GM18505 (cell line): ENCODE measurements at regions not wholly inside any gene's neighbourhood (a gene's known extent, or its start where the extent isn't known, plus 50 kb on each side); places are given as distances from the start of the nearest gene placed in this dataset.

Experiments
- ATAC-seq: cut with Tn5 transposase; IDR thresholded peaks from one replicate; pipeline ENCODE4 v1.9.1; 2021; ENCODE audit not compliant: unreplicated experiment
- POLR2A ChIP-seq: IDR thresholded peaks from 4 replicates; pipeline ENCODE4 v1.6.1; 2011; ENCODE audit warnings: borderline replicate concordance; ENCODE audit not compliant: insufficient read depth, insufficient read length; ENCODE audit errors: extremely low read depth

- no peak for TF ChIP-seq POLR2A
- no peak for ATAC-seq
Measured at GRCh38 chr10:44066527-44067255, 318.2 kb downstream of the CXCL12 start.

GRCh38 chr10:44065788-44066526, 318.9 kb downstream of the CXCL12 start:
- no peak for ATAC-seq

GRCh38 chr10:44064987-44065787, 319.7 kb downstream of the CXCL12 start:
- no peak for ATAC-seq
- no peak for TF ChIP-seq POLR2A

More at GRCh38 chr10:44065788-44066526, 318.9 kb downstream of the CXCL12 start:
- no peak for TF ChIP-seq POLR2A

- no peak for TF ChIP-seq POLR2A
- ATAC-seq, result no peak
Measured at GRCh38 chr10:44064317-44064716, 320.6 kb downstream of the CXCL12 start.

- no peak for ATAC-seq
- TF ChIP-seq POLR2A, result no peak
Measured at GRCh38 chr10:44063686-44064085, 321.2 kb downstream of the CXCL12 start.

- ATAC-seq, result no peak
- no peak for TF ChIP-seq POLR2A
Measured at GRCh38 chr10:44060719-44061118, 324.2 kb downstream of the CXCL12 start.

GRCh38 chr10:44060221-44060620, 324.7 kb downstream of the CXCL12 start:
- ATAC-seq, result no peak
- TF ChIP-seq POLR2A, result no peak

GRCh38 chr10:44058259-44058658, 326.6 kb downstream of the CXCL12 start:
- no peak for ATAC-seq
- TF ChIP-seq POLR2A, result no peak

- no peak for TF ChIP-seq POLR2A
- no peak for ATAC-seq
Measured at GRCh38 chr10:44056967-44057805, 327.7 kb downstream of the CXCL12 start.

GRCh38 chr10:44056206-44056605, 328.7 kb downstream of the CXCL12 start:
- no peak for TF ChIP-seq POLR2A
- ATAC-seq, result no peak

GRCh38 chr10:44054046-44054445, 330.9 kb downstream of the CXCL12 start:
- TF ChIP-seq POLR2A, result no peak
- ATAC-seq, result no peak

GRCh38 chr10:44053391-44053790, 331.5 kb downstream of the CXCL12 start:
- no peak for ATAC-seq
- no peak for TF ChIP-seq POLR2A
